Vagina (tissue), 2 donors: ENCODE measurements at regions not wholly inside any gene's neighbourhood (a gene's known extent, or its start where the extent isn't known, plus 50 kb on each side); places are given as distances from the start of the nearest gene placed in this dataset.

Source experiments
- DNase-seq, 2 donors: peaks; one replicate each; pipeline ENCODE4 v3.0.0-alpha.2; 2017; ENCODE audit errors: extremely low spot score in 2 of 2
- H3K27ac ChIP-seq: fragments of 200-600 bp; sonication (generic); one replicate; pipeline ENCODE4 v1.5.1; 2019
- H3K27me3 ChIP-seq: fragments of 200-600 bp; sonication (generic); one replicate; pipeline ENCODE4 v1.5.1; 2019
- H3K36me3 ChIP-seq, 2 donors: fragments of 200-600 bp; sonication (generic); one replicate each; pipeline ENCODE4 v1.5.1; 2017 to 2019
- H3K4me1 ChIP-seq: fragments of 200-600 bp; sonication (generic); one replicate; pipeline ENCODE4 v1.5.1; 2019
- H3K4me3 ChIP-seq, 2 donors: fragments of 200-600 bp; sonication (generic); 1 replicate in 1 of 2; 2 replicates in 1 of 2; pipeline ENCODE4 v1.5.1; 2016 to 2019
- H3K9me3 ChIP-seq: fragments of 200-600 bp; sonication (generic); one replicate; pipeline ENCODE4 v1.5.1; 2019
- CTCF ChIP-seq, 3 experiments: fragments of 450-650 bp in 2 of 3; fragments of 200-600 bp in 1 of 3; sonication (generic) in 1 of 3; IDR thresholded peaks; one replicate each; pipeline ENCODE4 v1.5.1; 2017 to 2019; ENCODE audit warnings: antibody characterized with exemption in 3 of 3, mild to moderate bottlenecking in 2 of 3, moderate library complexity in 2 of 3
- POLR2A ChIP-seq, 2 donors: fragments of 450-650 bp; IDR thresholded peaks; one replicate each; pipeline ENCODE4 v1.6.1; 2017; ENCODE audit warnings: antibody characterized with exemption in 2 of 2, mild to moderate bottlenecking in 2 of 2, moderate library complexity in 2 of 2
- POLR2AphosphoS5 ChIP-seq, 2 donors: sonication (generic); formaldehyde crosslinking; IDR thresholded peaks; one replicate each; pipeline ENCODE4 v1.9.0; 2017; ENCODE audit warnings: antibody characterized with exemption in 2 of 2, mild to moderate bottlenecking in 2 of 2, low read depth in 1 of 2; ENCODE audit not compliant: insufficient read depth in 1 of 2
- intact Hi-C: fragments of 100-400 bp; cut with DNase I; formaldehyde crosslinking; loops from one replicate; pipeline ENCODE4 v1.15.1; 2023

GRCh38 chr2:153420394-153420793 lies 58.2 kb downstream of the RPRM start:
- intact Hi-C loops, result no loop called here
- no peak overlapping the region for H3K4me3 ChIP-seq
- no peak overlapping the region for H3K27ac ChIP-seq
- TF ChIP-seq CTCF (IDR thresholded peaks at IDR 0.05) (no peak), POLR2A (IDR thresholded peaks at IDR 0.05) (no peak), POLR2AphosphoS5 (IDR thresholded peaks at IDR 0.05; ENCODE audit: insufficient read depth in 1 of 2, low read depth in 1 of 2) (no peak)
- DNase-seq, result no peak
- no peaks in the 10 kb centered on the region for H3K4me1 ChIP-seq
- no peaks in the 10 kb centered on the region for H3K27me3 ChIP-seq
- H3K9me3 ChIP-seq, result no peaks in the 10 kb centered on the region
- no peaks in the 10 kb centered on the region for H3K36me3 ChIP-seq

- intact Hi-C loops, result no loop called here
- Histone ChIP-seq H3K27ac (no peak overlapping the region), H3K4me1 (no peaks in the 10 kb centered on the region), H3K36me3 (no peaks in the 10 kb centered on the region), H3K4me3 (no peak overlapping the region), H3K9me3 (no peaks in the 10 kb centered on the region), H3K27me3 (no peaks in the 10 kb centered on the region)
- no peak for DNase-seq
- no peak for TF ChIP-seq POLR2AphosphoS5 (IDR thresholded peaks at IDR 0.05; ENCODE audit: insufficient read depth in 1 of 2, low read depth in 1 of 2)
- no peak for TF ChIP-seq CTCF (IDR thresholded peaks at IDR 0.05)
- no peak for TF ChIP-seq POLR2A (IDR thresholded peaks at IDR 0.05)
Measured at GRCh38 chr2:153417077-153417476, 61.5 kb downstream of the RPRM start.

- DNase-seq, result no peak
- H3K27ac ChIP-seq, result no peak overlapping the region
- no peaks in the 10 kb centered on the region for H3K4me1 ChIP-seq
- no peaks in the 10 kb centered on the region for H3K36me3 ChIP-seq
- H3K4me3 ChIP-seq, result no peak overlapping the region
- no peaks in the 10 kb centered on the region for H3K9me3 ChIP-seq
- TF ChIP-seq CTCF (IDR thresholded peaks at IDR 0.05), result no peak
- no peak for TF ChIP-seq POLR2AphosphoS5 (IDR thresholded peaks at IDR 0.05; ENCODE audit: insufficient read depth in 1 of 2, low read depth in 1 of 2)
- TF ChIP-seq POLR2A (IDR thresholded peaks at IDR 0.05), result no peak
- intact Hi-C loops, result no loop called here
- no peaks in the 10 kb centered on the region for H3K27me3 ChIP-seq
Measured at GRCh38 chr2:153416071-153416470, 62.5 kb downstream of the RPRM start.

- intact Hi-C loops, result no loop called here
- H3K4me3 ChIP-seq, result no peak overlapping the region
Measured at GRCh38 chr2:153408710-153409385, 69.7 kb downstream of the RPRM start.

More at GRCh38 chr2:153408710-153409385, 69.7 kb downstream of the RPRM start:
- no peaks in the 10 kb centered on the region for H3K27me3 ChIP-seq
- H3K4me1 ChIP-seq, result no peaks in the 10 kb centered on the region
- no peaks in the 10 kb centered on the region for H3K36me3 ChIP-seq
- no peaks in the 10 kb centered on the region for H3K9me3 ChIP-seq
- no peak overlapping the region for H3K27ac ChIP-seq
- TF ChIP-seq CTCF (IDR thresholded peaks at IDR 0.05) (no peak), POLR2A (IDR thresholded peaks at IDR 0.05) (no peak), POLR2AphosphoS5 (IDR thresholded peaks at IDR 0.05; ENCODE audit: insufficient read depth in 1 of 2, low read depth in 1 of 2) (no peak)
- no peak for DNase-seq
